ENCODE measurements at regions not wholly inside any gene's neighbourhood (a gene's known extent, or its start where the extent isn't known, plus 50 kb on each side); places are given as distances from the start of the nearest gene placed in this dataset.

GRCh38 chr16:51440131-51440889 is 289.2 kb upstream of the SALL1 start:
- Mint-ChIP-seq H3K27ac (no peak overlapping the region), H3K4me3 (no peak overlapping the region), H3K36me3 (peaks cover 8% of the 10 kb centered on the region), H3K4me1 (no peaks in the 10 kb centered on the region), H3K27me3 (ENCODE audit: low read depth in 2 of 2) (peaks cover 6 to 34% of the 10 kb centered on the region in 2 donors), H3K9me3 (peaks cover 3 to 6% of the 10 kb centered on the region in 2 donors)
- DNase-seq (no peak), ATAC-seq (no peak)
- no peak for TF ChIP-seq CTCF (IDR thresholded peaks at IDR 0.05)
- intact Hi-C loops (cut with micrococcal nuclease): no loop called here
- H3K27ac ChIP-seq (ENCODE audit: low read length): no peak overlapping the region
- no peaks in the 10 kb centered on the region for H3K36me3 ChIP-seq (ENCODE audit: control insufficient read depth, insufficient read depth, low read length)
- H3K27me3 ChIP-seq (ENCODE audit: control insufficient read depth, insufficient read depth, low read length): no peaks in the 10 kb centered on the region
- H3K9me3 ChIP-seq (ENCODE audit: control insufficient read depth, insufficient read depth, low read length): no peaks in the 10 kb centered on the region
- H3K4me1 ChIP-seq (ENCODE audit: control insufficient read depth, insufficient read depth, low read length): no peaks in the 10 kb centered on the region
- WGBS (ENCODE audit: insufficient coverage): 33% methylated on average over 12 of the region's 14 CpGs
- no peak overlapping the region for H3K4me3 ChIP-seq (ENCODE audit: low read length)

GRCh38 chr16:51439271-51439670 is 288.2 kb upstream of the SALL1 start:
- 75% methylated on average over 4 of the region's 5 CpGs for WGBS (ENCODE audit: insufficient coverage)
- Histone ChIP-seq H3K4me1 (ENCODE audit: control insufficient read depth, insufficient read depth, low read length) (no peaks in the 10 kb centered on the region), H3K36me3 (ENCODE audit: control insufficient read depth, insufficient read depth, low read length) (no peaks in the 10 kb centered on the region), H3K9me3 (ENCODE audit: control insufficient read depth, insufficient read depth, low read length) (no peaks in the 10 kb centered on the region), H3K27me3 (ENCODE audit: control insufficient read depth, insufficient read depth, low read length) (no peaks in the 10 kb centered on the region), H3K4me3 (ENCODE audit: low read length) (no peak overlapping the region), H3K27ac (ENCODE audit: low read length) (no peak overlapping the region)
- no peak for ATAC-seq
- no peak for TF ChIP-seq CTCF (IDR thresholded peaks at IDR 0.05)
- H3K27ac Mint-ChIP-seq: no peak overlapping the region
- no peaks in the 10 kb centered on the region for H3K4me1 Mint-ChIP-seq
- no peak for DNase-seq
- H3K36me3 Mint-ChIP-seq: peaks cover 8% of the 10 kb centered on the region
- H3K9me3 Mint-ChIP-seq: peaks cover 3 to 6% of the 10 kb centered on the region in 2 donors
- no peak overlapping the region for H3K4me3 Mint-ChIP-seq
- intact Hi-C loops (cut with micrococcal nuclease): no loop called here
- H3K27me3 Mint-ChIP-seq (ENCODE audit: low read depth in 2 of 2): peaks cover 6 to 34% of the 10 kb centered on the region in 2 donors

GRCh38 chr16:51436742-51437141 is 285.7 kb upstream of the SALL1 start:
- Mint-ChIP-seq H3K27me3 (ENCODE audit: low read depth in 2 of 2) (peaks cover 6 to 23% of the 10 kb centered on the region in 2 donors), H3K27ac (no peak overlapping the region), H3K9me3 (peaks cover 3 to 4% of the 10 kb centered on the region in 2 donors), H3K4me3 (no peak overlapping the region), H3K4me1 (no peaks in the 10 kb centered on the region), H3K36me3 (peaks cover 8% of the 10 kb centered on the region)
- Histone ChIP-seq H3K36me3 (ENCODE audit: control insufficient read depth, insufficient read depth, low read length) (no peaks in the 10 kb centered on the region), H3K27me3 (ENCODE audit: control insufficient read depth, insufficient read depth, low read length) (no peaks in the 10 kb centered on the region), H3K4me1 (ENCODE audit: control insufficient read depth, insufficient read depth, low read length) (no peaks in the 10 kb centered on the region), H3K27ac (ENCODE audit: low read length) (no peak overlapping the region), H3K9me3 (ENCODE audit: control insufficient read depth, insufficient read depth, low read length) (no peaks in the 10 kb centered on the region), H3K4me3 (ENCODE audit: low read length) (no peak overlapping the region)
- WGBS (ENCODE audit: insufficient coverage): 95% methylated on average over 1 of the region's 1 CpG
- TF ChIP-seq CTCF (IDR thresholded peaks at IDR 0.05): no peak
- no peak for ATAC-seq
- no peak for DNase-seq
- intact Hi-C loops (cut with micrococcal nuclease): no loop called here
